HG03521 (cell line): ENCODE measurements at regions not wholly inside any gene's neighbourhood (a gene's known extent, or its start where the extent isn't known, plus 50 kb on each side); places are given as distances from the start of the nearest gene placed in this dataset.

Experiments
- ATAC-seq: cut with Tn5 transposase; IDR thresholded peaks from one replicate; pipeline ENCODE4 v1.9.1; 2021; ENCODE audit warnings: mild to moderate bottlenecking, moderate library complexity; ENCODE audit not compliant: unreplicated experiment

DNA sequence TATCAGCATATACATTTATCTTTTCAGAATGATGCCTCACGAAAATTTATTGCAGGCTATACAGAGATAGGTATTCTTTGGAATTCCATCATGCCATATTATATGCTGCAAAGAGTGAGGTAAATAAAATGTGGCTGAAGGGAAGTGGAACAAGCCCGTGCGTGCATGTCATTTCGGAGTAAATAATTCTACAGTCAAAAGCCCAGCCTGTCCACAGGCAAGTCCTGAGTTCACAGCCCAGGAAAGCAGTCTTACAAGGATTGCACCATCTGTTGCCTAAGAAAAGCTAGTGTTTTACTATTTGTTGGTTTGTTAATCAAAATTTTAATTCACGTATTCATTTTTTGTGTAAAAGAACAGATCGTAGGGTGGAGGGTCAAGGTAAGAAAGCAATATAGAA is 292.4 kb upstream of the AKR1E2 start:
- no peak for ATAC-seq

DNA sequence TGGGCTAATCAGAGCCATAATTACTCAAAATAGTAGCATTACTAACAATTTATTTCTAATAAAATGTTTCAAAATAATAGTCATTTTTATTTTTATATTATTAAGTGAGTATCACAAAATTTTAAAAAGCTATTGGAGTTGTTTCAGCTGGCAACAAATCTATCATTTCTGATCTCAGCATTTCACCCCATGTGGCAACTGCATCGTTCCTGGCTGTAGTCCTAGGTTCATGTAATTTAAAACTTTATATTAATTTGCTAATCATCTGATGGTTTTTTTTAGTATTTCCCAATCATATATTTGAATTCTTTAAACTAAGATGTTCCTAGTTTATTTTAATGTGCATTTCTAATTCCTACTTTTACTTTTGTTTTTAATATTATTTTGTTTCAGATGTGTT is 293.0 kb upstream of the AKR1E2 start:
- no peak for ATAC-seq

DNA sequence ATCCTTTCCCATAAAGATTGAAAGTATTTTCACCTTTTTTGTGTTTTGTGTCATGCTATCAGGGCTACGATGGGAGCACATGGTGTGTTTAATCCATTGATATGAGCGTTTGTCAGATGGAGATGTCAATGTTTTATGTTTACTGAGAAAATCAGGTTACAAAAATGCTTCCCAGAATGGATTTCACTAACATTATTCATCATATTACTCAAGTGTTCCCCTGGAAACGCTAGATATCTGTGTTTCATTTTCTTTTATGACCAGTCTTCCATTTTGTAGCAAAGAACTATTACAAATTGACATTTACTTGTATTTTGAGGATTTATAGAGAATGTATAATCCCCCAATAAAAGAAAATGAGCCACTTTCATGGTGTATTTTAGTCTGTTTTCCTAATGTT is 293.5 kb upstream of the AKR1E2 start:
- ATAC-seq = no peak

DNA sequence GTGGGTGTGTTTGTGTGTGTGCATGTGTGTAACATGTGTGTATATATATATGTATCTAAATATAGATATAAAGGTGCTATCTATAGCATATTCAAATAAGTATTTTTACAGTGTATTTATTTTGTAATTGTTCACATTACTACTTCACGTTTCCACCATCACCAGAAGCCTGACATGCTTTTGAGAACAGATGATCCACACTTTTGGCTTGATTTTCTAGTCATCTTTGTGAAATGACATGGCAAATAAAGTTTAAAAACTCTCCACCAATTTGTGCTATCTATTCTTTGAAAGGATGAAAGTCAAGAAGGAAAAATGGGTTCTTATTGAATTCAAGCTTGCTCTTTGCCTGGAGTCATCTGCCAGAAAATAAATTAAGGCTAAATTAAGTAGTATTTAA is 294.0 kb upstream of the AKR1E2 start:
- ATAC-seq = no peak

DNA sequence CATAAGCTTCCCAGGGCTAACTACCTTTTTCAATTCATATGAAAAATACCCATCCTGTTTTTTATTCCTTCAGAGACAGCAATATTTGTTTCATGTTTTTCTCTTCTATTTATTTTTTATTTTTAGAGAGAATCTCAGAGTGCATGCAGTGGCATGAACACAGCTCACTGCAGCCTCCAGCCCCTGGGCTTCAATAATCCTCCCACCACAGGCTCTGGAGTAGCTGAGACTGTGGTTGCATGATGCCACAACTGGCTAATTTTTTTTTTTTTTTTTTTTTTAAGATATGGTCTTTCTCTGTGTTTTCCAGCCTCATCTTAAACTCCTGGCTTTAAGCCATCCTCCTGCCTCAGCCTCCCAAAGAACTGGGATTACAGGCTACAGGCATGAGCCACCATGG is 296.7 kb upstream of the AKR1E2 start:
- no peak for ATAC-seq

DNA sequence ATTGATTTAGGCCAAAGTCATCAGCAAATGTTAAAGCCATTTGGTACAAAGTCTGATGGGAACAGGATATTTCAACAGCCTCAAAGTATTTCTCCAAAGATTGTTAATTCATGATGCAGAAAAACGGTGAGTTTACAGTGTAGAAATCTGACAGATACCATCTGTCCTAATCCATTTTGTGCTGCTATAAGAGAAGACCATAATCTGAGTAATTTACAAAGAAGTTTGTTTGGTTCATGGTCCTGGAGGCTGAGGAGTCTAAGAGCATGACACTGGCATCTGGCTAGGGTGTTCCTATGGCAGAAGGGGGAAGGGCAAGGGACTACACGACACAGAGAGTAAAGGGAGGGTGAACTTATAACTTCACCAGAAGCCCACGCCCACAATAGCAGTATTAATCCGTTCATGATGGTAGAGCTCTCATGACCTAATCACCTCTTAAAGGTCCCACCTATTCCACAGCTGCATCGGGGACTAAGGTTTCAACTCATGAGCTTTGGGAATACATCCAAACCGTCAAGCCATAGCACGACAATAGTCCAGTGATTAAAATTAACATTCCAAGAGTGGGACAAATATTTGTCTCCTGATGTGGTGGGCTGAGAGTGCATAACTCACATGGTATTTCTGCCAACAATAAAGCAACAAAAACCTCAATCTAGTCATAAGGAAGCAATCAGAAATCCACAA is 298.6 kb upstream of the AKR1E2 start:
- no peak for ATAC-seq

DNA sequence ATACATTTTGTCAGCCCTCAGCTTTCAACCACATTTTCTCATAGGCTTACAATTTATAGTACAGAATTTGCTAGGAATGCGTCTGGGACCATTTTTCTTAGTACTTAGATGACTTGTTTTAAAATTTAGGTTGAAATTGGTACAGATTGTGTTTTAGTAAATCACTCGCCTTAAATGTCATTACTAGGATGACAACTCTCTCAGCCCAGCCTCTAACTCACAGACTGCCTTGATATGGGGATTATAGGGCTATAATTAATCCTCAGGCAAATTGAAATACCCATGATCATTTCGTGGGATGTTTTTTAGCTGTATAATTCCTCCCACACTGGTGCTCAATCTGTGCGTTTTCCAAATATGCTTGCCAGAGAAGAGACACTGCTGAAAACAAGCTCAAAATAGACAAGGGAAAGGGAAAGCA is 299.7 kb upstream of the AKR1E2 start:
- ATAC-seq = no peak

DNA sequence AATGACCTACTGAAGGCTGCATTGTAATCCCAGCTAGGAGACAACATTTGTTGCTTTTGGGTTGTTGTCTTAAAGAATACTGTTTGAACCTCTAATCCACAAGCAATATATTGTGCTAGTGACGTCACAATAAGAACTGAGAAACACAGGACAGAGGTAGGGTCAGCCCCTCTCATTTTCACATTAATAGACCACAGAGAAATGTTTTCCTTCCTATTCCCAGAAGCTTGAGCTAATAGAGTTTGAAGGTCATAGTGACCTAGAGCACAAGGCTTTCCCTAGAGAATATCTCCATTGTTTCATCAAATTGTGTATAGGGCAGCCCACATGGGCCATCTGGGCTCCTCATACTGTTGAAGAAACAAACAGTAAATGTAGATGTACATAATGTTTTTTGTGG is 300.9 kb upstream of the AKR1E2 start:
- ATAC-seq = no peak

DNA sequence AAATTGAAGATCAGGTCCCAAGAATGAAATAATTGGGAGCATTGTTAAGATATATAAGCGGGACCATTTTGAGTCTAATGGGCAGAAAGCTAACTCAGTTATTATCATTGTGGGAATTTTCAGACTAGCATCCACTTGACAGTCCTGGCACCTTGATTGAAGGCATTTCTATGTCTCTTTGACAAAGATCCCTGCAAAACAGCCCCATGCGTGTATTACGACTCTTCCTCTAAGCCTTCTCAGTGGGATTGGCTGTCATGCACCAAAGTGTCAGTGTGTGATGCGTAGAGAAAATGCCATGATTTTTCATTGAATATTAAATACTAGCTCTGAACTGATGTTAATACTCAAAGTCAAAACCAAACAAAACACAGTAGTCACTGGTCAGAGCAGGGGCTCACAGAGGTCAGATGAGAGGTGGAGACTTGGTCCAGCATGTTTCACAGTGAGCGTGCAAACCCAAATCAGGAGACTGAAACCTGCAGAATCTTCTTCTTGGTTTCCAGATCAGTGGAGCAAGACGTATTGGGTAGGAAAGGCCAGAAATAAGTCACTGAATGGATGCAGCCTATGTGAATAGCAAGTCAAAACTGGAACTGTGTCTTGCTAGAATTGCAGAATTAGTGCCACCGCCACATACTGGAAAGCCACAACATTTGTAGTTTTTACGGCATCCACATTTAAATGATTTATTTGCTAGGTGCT is 303.6 kb upstream of the AKR1E2 start:
- ATAC-seq = peak; percentile 66

DNA sequence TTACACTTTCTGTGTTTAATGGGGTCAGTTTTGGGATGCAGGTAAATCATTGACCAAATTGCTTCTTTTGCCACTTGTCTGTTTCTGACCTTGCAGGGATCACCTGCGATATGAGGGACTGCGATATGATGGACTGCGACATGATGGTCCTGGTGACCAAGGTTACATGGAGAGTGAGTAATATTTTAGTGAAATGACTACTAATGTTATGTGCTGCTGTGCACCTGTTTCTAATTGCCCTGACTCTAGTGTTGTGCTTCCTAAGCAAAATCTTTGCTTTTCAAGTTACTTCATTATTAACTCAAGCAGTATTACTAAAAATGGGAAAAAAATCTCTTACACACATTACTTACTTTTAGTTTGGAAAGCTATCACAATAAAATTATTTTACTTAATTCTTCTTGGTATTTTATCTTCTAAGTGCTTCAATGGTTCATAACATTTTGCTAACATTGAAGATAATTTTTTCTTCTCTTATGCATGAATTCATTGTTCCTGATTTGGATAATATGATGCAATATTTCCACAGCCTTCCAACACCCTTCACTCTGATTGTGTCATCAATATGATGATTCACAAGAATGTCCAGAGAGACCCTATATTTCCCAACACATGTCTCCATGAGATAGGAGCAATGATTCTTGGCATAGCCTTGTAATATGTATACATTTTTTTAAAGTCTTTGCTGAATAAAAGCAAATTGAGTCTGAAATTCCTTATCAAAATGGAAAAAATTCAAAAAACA is 306.2 kb upstream of the AKR1E2 start:
- no peak for ATAC-seq

DNA sequence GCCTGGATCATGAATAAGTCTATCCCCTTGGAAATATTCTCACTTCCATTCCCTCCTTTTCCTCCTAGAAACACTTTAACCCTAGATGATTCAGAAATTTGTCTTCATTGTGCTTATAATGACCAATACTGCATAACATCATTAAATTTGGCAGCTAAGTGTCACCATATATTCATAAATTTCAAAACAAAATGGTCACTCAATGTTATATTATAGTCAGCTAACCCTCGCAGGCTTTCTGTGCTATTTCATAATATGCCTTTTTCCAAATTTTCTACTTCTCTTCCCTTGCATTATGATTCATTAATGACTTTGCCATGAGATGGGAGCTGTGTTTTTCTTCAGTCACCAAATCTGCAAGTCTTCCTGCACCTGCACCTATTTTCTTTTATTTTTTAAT is 308.3 kb upstream of the AKR1E2 start:
- ATAC-seq = no peak

DNA sequence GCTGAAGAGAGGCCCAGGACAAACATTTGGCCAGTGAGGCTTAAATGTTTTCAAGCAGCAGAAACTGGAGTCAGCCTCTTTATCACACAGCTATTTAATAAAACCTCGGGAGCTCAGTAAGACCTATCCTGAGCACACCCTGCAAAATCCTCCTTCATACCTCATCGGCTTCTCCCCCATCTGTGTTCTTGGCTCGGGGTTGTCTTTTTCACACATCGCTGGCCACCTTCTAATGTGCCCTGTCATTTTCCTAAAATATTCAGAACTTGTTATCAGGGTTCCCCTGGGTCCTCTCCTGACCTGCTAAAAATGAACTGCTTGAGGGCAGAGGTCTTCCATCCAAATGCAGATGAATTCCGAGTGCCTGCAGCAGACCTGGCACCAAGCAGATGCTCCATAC is 310.3 kb upstream of the AKR1E2 start:
- ATAC-seq = no peak

DNA sequence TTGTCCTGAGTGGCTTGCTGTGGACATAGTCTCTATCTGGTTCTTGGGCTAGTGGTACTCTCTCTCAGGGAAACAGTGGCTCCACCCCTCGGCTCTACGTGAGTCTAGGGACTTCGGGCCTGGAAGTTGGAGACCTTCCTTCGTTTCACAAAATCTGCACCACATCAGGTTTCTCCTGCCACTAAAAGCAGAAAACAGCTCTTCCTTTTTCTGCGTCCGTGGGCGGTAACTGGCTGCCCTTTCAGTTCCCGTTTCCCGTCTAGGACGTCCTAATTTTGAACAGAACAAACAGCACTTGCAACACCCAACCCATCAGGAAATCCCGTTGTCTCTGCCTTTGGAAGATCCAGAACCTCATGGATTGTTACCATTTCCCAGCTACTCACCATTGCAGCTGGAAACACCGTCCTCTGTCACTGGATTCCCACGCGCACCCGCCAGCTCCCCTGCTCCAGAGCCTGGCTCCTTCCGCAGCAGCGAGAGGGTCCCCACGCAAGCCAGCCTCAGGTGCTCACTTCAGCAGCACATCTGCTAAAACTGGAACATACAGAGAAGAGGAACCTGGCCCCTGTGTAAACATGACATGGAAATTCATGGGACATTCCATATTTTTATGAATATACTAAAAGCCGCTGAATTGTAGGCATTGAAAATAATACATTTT is 311.4 kb upstream of the AKR1E2 start:
- peak; percentile 60 for ATAC-seq

DNA sequence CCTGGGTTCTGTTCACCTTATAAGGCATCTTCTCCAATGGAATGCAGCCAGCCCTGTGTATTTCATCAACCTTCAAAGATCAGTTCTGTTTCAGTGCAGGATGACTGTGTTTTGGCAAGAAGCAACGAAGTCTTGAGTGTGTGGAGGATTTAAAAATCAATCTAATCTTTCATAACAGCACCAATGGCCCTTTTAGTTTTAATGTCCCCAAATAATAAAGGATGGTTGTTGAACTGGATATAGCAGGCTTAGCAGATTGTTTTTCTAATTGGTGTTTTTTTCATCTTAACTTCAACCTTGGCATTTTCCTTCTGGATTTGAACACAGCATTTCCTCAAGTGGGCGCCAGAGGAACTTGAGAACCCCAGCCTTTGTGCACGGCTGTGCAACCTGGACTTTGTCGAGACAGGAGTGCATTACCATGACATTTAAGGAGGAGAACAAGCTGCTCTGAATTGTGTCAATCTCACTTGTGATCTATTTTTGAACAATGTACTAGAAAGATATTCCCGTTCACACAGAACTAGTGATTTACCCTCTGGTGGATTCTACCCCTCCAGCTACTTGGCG is 313.3 kb upstream of the AKR1E2 start:
- ATAC-seq = no peak

DNA sequence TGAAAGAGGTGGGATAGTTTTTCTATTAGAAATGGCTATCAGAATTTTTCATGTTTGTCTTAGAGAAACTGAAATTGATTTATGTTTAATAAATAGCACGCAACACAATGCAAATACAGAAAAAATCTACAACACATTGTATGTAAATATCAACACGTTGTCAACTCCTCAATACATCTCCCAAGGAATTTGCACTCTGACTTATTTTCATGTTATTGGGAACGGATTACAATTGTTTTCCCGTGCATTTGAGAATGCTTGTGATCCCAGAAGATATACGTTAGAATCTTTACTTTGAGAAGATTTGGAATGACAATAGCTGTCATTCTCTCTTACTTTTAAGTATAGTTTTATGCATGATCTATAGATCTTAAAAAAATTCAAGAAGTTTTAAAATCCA is 313.8 kb upstream of the AKR1E2 start:
- no peak for ATAC-seq

DNA sequence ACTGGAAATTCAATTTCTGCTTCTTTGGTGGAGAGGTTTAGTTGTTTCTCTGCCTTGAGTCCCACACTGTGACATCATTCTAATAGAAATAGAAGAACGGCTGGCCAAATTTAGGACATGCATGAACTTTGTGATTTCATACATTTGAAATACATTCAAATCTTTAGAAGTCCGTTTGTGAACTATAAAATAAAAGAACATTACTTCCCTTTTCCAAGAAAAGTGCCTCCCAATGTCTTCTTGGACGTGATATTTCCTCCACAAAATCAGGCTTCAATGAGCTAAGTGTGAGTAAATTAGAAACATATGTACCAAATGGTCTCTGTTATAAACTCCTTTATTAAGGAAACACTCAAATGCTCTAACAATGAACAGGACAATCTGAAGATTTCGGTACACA is 314.5 kb upstream of the AKR1E2 start:
- ATAC-seq = no peak

DNA sequence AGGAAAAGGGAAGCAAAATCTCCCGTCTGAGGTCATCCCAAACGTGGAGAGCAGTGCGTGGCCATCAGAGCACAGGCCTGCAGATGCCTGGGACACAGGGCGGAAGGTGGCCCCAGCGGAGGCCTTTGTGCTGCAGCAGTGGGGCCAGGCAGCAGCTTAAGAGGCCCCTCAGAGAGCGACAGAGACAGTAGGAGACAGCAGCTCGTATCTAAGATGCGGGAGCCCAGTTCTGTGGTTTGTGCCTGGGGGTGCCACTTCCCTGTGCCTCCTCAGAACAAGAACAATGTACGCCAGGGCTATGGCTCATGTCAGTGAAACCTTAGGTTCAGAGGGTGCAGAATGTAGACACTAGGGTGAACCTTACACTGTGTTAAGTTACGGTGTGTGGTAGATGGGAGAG is 316.6 kb upstream of the AKR1E2 start:
- no peak for ATAC-seq

DNA sequence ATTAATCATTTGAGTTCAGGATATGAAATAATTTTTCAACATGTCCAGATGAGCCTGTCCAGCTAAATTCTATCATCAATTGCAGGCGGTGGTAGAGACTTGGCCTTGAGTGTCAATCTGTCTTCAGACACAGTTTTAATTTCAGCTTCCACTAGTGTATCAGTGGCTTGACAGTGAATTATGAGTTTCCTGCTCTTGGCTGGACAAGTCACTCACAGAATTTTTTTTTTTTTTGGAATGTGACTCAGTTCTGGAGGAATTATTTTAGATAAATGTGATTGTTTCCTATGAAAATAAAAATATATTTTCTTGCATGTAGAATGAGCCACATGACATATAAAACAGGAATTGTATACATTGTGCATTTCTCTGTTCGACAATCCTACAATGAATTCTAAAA is 319.9 kb upstream of the AKR1E2 start:
- ATAC-seq = no peak

DNA sequence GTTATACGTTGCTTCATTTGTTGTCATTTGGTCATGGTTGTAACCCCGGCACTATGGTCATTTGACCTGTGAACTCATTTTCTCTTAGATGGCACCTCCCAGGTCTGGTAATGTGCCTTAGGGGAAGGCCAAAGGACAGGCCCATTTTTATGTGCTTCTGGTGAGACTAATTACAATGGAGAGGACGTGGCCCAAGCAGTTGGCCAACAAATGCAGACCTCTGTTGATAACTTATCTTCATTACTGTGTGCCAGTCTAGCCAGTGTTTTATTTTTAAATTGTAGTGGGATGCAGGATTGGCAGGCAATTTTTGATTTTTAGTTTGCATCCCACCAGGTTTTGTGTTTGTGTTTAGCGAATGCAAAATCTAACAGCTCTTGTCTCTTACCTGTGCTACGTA is 321.5 kb upstream of the AKR1E2 start:
- no peak for ATAC-seq

DNA sequence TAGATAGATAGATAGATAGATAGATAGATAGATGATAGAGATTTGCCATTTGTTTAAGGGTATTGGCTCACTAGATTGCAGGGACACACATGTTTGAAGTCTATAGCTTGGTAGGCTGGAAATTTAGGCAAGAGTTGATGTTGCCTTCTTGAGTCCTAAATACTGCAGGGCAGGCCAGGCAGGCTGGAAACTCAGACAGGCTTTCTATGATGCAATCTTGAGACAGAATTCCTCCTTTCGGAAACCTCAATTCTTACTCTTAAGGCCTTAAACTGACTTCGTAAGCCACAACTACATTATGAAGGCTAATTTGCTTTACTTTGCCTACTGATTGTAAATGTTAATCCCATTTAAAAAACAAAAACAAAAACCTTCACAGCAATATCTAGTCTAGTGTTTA is 322.9 kb upstream of the AKR1E2 start:
- ATAC-seq = no peak

DNA sequence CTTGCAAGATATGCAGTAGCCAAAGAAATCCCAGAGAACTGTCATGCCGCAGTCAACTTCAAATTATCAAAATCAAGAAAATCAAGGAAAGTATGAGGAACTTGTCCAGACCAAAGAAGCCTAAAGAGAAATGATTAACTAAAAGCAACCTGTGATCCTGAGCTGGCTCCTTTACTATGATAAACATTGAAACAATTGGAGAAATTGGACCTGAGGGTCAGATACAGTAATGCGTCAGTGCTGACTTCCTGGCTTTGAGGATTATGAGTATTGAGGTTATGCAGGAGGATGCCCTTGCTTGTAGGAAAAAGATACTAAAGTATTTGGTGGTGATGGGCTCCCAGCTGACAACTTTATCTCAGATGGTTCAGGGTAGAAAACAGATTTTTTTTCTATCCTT is 324.7 kb upstream of the AKR1E2 start:
- ATAC-seq = no peak
